ENCODE measurements at regions not wholly inside any gene's neighbourhood (a gene's known extent, or its start where the extent isn't known, plus 50 kb on each side); places are given as distances from the start of the nearest gene placed in this dataset.

GRCh38 chr6:45742591-45742990, 273.1 kb downstream of the CLIC5 start:
- Histone ChIP-seq H3K4me3 (ENCODE audit: low read length) (no peak overlapping the region), H3K4me1 (ENCODE audit: low read length) (no peaks in the 10 kb centered on the region), H3K4me2 (ENCODE audit: low read depth, low read length, poor library complexity, severe bottlenecking) (no peak overlapping the region), H3K36me3 (ENCODE audit: insufficient read depth, low read length) (no peaks in the 10 kb centered on the region), H3K27ac (ENCODE audit: low read length) (no peak overlapping the region), H3K9me2 (replicated peaks; ENCODE audit: insufficient read depth, low read length) (no peaks in the 10 kb centered on the region), H3K27me3 (ENCODE audit: low read length) (no peaks in the 10 kb centered on the region), H3K9ac (ENCODE audit: low read length) (no peak overlapping the region), H2AFZ (ENCODE audit: low read length) (no peak overlapping the region), H3K79me2 (ENCODE audit: low read length) (no peaks in the 10 kb centered on the region), H4K20me1 (ENCODE audit: insufficient read depth, low read depth, low read length) (no peaks in the 10 kb centered on the region), H3K9me3 (ENCODE audit: low read length) (no peaks in the 10 kb centered on the region)
- no peak for DNase-seq

GRCh38 chr6:45741437-45742171, 274.1 kb downstream of the CLIC5 start:
- Histone ChIP-seq H3K27me3 (ENCODE audit: low read length) (no peaks in the 10 kb centered on the region), H2AFZ (ENCODE audit: low read length) (no peak overlapping the region), H3K9me2 (replicated peaks; ENCODE audit: insufficient read depth, low read length) (no peaks in the 10 kb centered on the region), H3K9me3 (ENCODE audit: low read length) (no peaks in the 10 kb centered on the region), H3K9ac (ENCODE audit: low read length) (no peak overlapping the region), H3K4me3 (ENCODE audit: low read length) (no peak overlapping the region), H3K79me2 (ENCODE audit: low read length) (no peaks in the 10 kb centered on the region), H3K36me3 (ENCODE audit: insufficient read depth, low read length) (no peaks in the 10 kb centered on the region), H3K4me1 (ENCODE audit: low read length) (no peaks in the 10 kb centered on the region), H3K4me2 (ENCODE audit: low read depth, low read length, poor library complexity, severe bottlenecking) (no peak overlapping the region), H3K27ac (ENCODE audit: low read length) (no peak overlapping the region), H4K20me1 (ENCODE audit: insufficient read depth, low read depth, low read length) (no peaks in the 10 kb centered on the region)
- DNase-seq = no peak

- no peaks in the 10 kb centered on the region for H3K4me1 ChIP-seq (ENCODE audit: low read length)
- H2AFZ ChIP-seq (ENCODE audit: low read length) = no peak overlapping the region
- no peak overlapping the region for H3K9ac ChIP-seq (ENCODE audit: low read length)
- no peaks in the 10 kb centered on the region for H3K36me3 ChIP-seq (ENCODE audit: insufficient read depth, low read length)
- H3K9me3 ChIP-seq (ENCODE audit: low read length) = no peaks in the 10 kb centered on the region
- DNase-seq = no peak
- H4K20me1 ChIP-seq (ENCODE audit: insufficient read depth, low read depth, low read length) = no peaks in the 10 kb centered on the region
- no peaks in the 10 kb centered on the region for H3K79me2 ChIP-seq (ENCODE audit: low read length)
- no peak overlapping the region for H3K4me3 ChIP-seq (ENCODE audit: low read length)
- H3K27me3 ChIP-seq (ENCODE audit: low read length) = no peaks in the 10 kb centered on the region
- no peak overlapping the region for H3K4me2 ChIP-seq (ENCODE audit: low read depth, low read length, poor library complexity, severe bottlenecking)
- H3K9me2 ChIP-seq (replicated peaks; ENCODE audit: insufficient read depth, low read length) = no peaks in the 10 kb centered on the region
- no peak overlapping the region for H3K27ac ChIP-seq (ENCODE audit: low read length)
These were observed 276.6 kb downstream of the CLIC5 start for GRCh38 chr6:45739058-45739457.

GRCh38 chr6:45738057-45738455, 277.6 kb downstream of the CLIC5 start:
- no peaks in the 10 kb centered on the region for H3K9me2 ChIP-seq (replicated peaks; ENCODE audit: insufficient read depth, low read length)

GRCh38 chr6:45737331-45738056, 278.2 kb downstream of the CLIC5 start:
- Histone ChIP-seq H3K4me2 (ENCODE audit: low read depth, low read length, poor library complexity, severe bottlenecking) (no peak overlapping the region), H3K79me2 (ENCODE audit: low read length) (no peaks in the 10 kb centered on the region), H3K9me2 (replicated peaks; ENCODE audit: insufficient read depth, low read length) (no peaks in the 10 kb centered on the region), H3K9ac (ENCODE audit: low read length) (no peak overlapping the region), H3K9me3 (ENCODE audit: low read length) (no peaks in the 10 kb centered on the region), H3K27ac (ENCODE audit: low read length) (no peak overlapping the region), H3K4me3 (ENCODE audit: low read length) (no peak overlapping the region), H3K4me1 (ENCODE audit: low read length) (no peaks in the 10 kb centered on the region), H3K36me3 (ENCODE audit: insufficient read depth, low read length) (no peaks in the 10 kb centered on the region), H2AFZ (ENCODE audit: low read length) (no peak overlapping the region), H3K27me3 (ENCODE audit: low read length) (no peaks in the 10 kb centered on the region), H4K20me1 (ENCODE audit: insufficient read depth, low read depth, low read length) (no peaks in the 10 kb centered on the region)
- no peak for DNase-seq

More at GRCh38 chr6:45738057-45738455, 277.6 kb downstream of the CLIC5 start:
- no peaks in the 10 kb centered on the region for H4K20me1 ChIP-seq (ENCODE audit: insufficient read depth, low read depth, low read length)
- DNase-seq = no peak
- H3K4me1 ChIP-seq (ENCODE audit: low read length) = no peaks in the 10 kb centered on the region
- no peak overlapping the region for H2AFZ ChIP-seq (ENCODE audit: low read length)
- no peak overlapping the region for H3K4me2 ChIP-seq (ENCODE audit: low read depth, low read length, poor library complexity, severe bottlenecking)
- no peak overlapping the region for H3K4me3 ChIP-seq (ENCODE audit: low read length)
- no peaks in the 10 kb centered on the region for H3K36me3 ChIP-seq (ENCODE audit: insufficient read depth, low read length)
- H3K9ac ChIP-seq (ENCODE audit: low read length) = no peak overlapping the region
- no peaks in the 10 kb centered on the region for H3K27me3 ChIP-seq (ENCODE audit: low read length)
- H3K79me2 ChIP-seq (ENCODE audit: low read length) = no peaks in the 10 kb centered on the region
- no peak overlapping the region for H3K27ac ChIP-seq (ENCODE audit: low read length)
- H3K9me3 ChIP-seq (ENCODE audit: low read length) = no peaks in the 10 kb centered on the region

GRCh38 chr6:45736134-45736533, 279.5 kb downstream of the CLIC5 start:
- no peaks in the 10 kb centered on the region for H3K36me3 ChIP-seq (ENCODE audit: insufficient read depth, low read length)

GRCh38 chr6:45732731-45733130, 282.9 kb downstream of the CLIC5 start:
- H3K79me2 ChIP-seq (ENCODE audit: low read length) = no peaks in the 10 kb centered on the region
- H4K20me1 ChIP-seq (ENCODE audit: insufficient read depth, low read depth, low read length) = no peaks in the 10 kb centered on the region
- no peak overlapping the region for H3K27ac ChIP-seq (ENCODE audit: low read length)
- H3K9me3 ChIP-seq (ENCODE audit: low read length) = no peaks in the 10 kb centered on the region
- no peaks in the 10 kb centered on the region for H3K36me3 ChIP-seq (ENCODE audit: insufficient read depth, low read length)
- no peak overlapping the region for H3K9ac ChIP-seq (ENCODE audit: low read length)
- no peak overlapping the region for H3K4me2 ChIP-seq (ENCODE audit: low read depth, low read length, poor library complexity, severe bottlenecking)
- H3K9me2 ChIP-seq (replicated peaks; ENCODE audit: insufficient read depth, low read length) = no peaks in the 10 kb centered on the region
- H2AFZ ChIP-seq (ENCODE audit: low read length) = no peak overlapping the region
- DNase-seq = no peak
- H3K27me3 ChIP-seq (ENCODE audit: low read length) = no peaks in the 10 kb centered on the region
- H3K4me1 ChIP-seq (ENCODE audit: low read length) = no peaks in the 10 kb centered on the region
- no peak overlapping the region for H3K4me3 ChIP-seq (ENCODE audit: low read length)

More at GRCh38 chr6:45736134-45736533, 279.5 kb downstream of the CLIC5 start:
- Histone ChIP-seq H3K9me3 (ENCODE audit: low read length) (no peaks in the 10 kb centered on the region), H3K4me1 (ENCODE audit: low read length) (no peaks in the 10 kb centered on the region), H3K27me3 (ENCODE audit: low read length) (no peaks in the 10 kb centered on the region), H3K9ac (ENCODE audit: low read length) (no peak overlapping the region), H2AFZ (ENCODE audit: low read length) (no peak overlapping the region), H3K4me3 (ENCODE audit: low read length) (no peak overlapping the region), H3K79me2 (ENCODE audit: low read length) (no peaks in the 10 kb centered on the region), H3K9me2 (replicated peaks; ENCODE audit: insufficient read depth, low read length) (no peaks in the 10 kb centered on the region), H3K4me2 (ENCODE audit: low read depth, low read length, poor library complexity, severe bottlenecking) (no peak overlapping the region), H3K27ac (ENCODE audit: low read length) (no peak overlapping the region), H4K20me1 (ENCODE audit: insufficient read depth, low read depth, low read length) (no peaks in the 10 kb centered on the region)
- DNase-seq = no peak

- H3K4me3 ChIP-seq (ENCODE audit: low read length) = no peak overlapping the region
- H3K27ac ChIP-seq (ENCODE audit: low read length) = no peak overlapping the region
- no peaks in the 10 kb centered on the region for H4K20me1 ChIP-seq (ENCODE audit: insufficient read depth, low read depth, low read length)
- no peak overlapping the region for H3K9ac ChIP-seq (ENCODE audit: low read length)
- H3K27me3 ChIP-seq (ENCODE audit: low read length) = no peaks in the 10 kb centered on the region
- H2AFZ ChIP-seq (ENCODE audit: low read length) = no peak overlapping the region
- no peaks in the 10 kb centered on the region for H3K4me1 ChIP-seq (ENCODE audit: low read length)
- no peaks in the 10 kb centered on the region for H3K79me2 ChIP-seq (ENCODE audit: low read length)
- no peaks in the 10 kb centered on the region for H3K9me2 ChIP-seq (replicated peaks; ENCODE audit: insufficient read depth, low read length)
- H3K36me3 ChIP-seq (ENCODE audit: insufficient read depth, low read length) = no peaks in the 10 kb centered on the region
- H3K9me3 ChIP-seq (ENCODE audit: low read length) = no peaks in the 10 kb centered on the region
- no peak for DNase-seq
- H3K4me2 ChIP-seq (ENCODE audit: low read depth, low read length, poor library complexity, severe bottlenecking) = no peak overlapping the region
These were observed 285.4 kb downstream of the CLIC5 start for GRCh38 chr6:45730232-45730631.

All from Karpas-422 (cell line).